T-cell (primary cell): ENCODE measurements at regions not wholly inside any gene's neighbourhood (a gene's known extent, or its start where the extent isn't known, plus 50 kb on each side); places are given as distances from the start of the nearest gene placed in this dataset.
"Not testable (repeated sequence)": the region's sequence is repeated elsewhere in the genome, so short reads cannot be mapped to it uniquely, and the experiment has no call there.

Experiments
- ATAC-seq, 4 experiments: fragments of 200-7000 bp in 3 of 4; fragments of 150-1000 bp in 1 of 4; cut with Tn5 transposase; replicated peaks in 1 of 4; 1 replicate in 3 of 4; 2 replicates in 1 of 4; pipeline ENCODE4 v1.10.0; 2021; ENCODE audit warnings: moderate library complexity in 3 of 4, mild to moderate bottlenecking in 2 of 4, moderate number of reproducible peaks in 1 of 4
- CTCF ChIA-PET, 2 donors: fragments of 300-600 bp; sonication (Branson Sonifier 250); formaldehyde crosslinking; loops; one replicate each; lab custom pipeline; 2022; ENCODE audit warnings: antibody characterized with exemption in 2 of 2; lab: Charles Lee
- POLR2A ChIA-PET, 2 donors: fragments of 300-600 bp; sonication (Branson Sonifier 250); formaldehyde crosslinking; loops; one replicate each; lab custom pipeline; 2022; ENCODE audit warnings: antibody characterized with exemption in 2 of 2; lab: Charles Lee
- DNase-seq, 35 experiments: peaks; one replicate each; pipeline versions ENCODE4 v3.0.0 to v3.0.0-alpha.2; 2013 to 2023
- H3K27ac ChIP-seq: one replicate; pipeline ENCODE4 v1.5.1; 2013; ENCODE audit warnings: low read length
- H3K27me3 ChIP-seq, 2 experiments: replicated peaks in 1 of 2; 1 replicate in 1 of 2; 2 replicates in 1 of 2; pipeline versions ENCODE4 v1.6.1 to v1.7.0; 2013; ENCODE audit warnings: low read length in 1 of 2, mixed read lengths in 1 of 2; ENCODE audit not compliant: control insufficient read depth in 2 of 2, insufficient read depth in 2 of 2; ENCODE audit errors: extremely low read depth in 1 of 2
- H3K36me3 ChIP-seq, 2 donors: 1 replicate in 1 of 2; 2 replicates in 1 of 2; pipeline versions ENCODE4 v1.6.1 to v1.7.0; 2013; ENCODE audit warnings: low read length in 1 of 2; ENCODE audit not compliant: control insufficient read depth in 2 of 2, insufficient read depth in 1 of 2; ENCODE audit errors: extremely low read depth in 1 of 2
- H3K4me1 ChIP-seq, 2 experiments: 1 replicate in 1 of 2; 2 replicates in 1 of 2; pipeline versions ENCODE4 v1.6.1 to v1.7.0; 2013; ENCODE audit warnings: low read length in 2 of 2, mixed read lengths in 1 of 2; ENCODE audit not compliant: insufficient read depth in 2 of 2, control insufficient read depth in 1 of 2; ENCODE audit errors: extremely low read depth in 1 of 2
- H3K4me3 ChIP-seq, 2 donors: 1 replicate in 1 of 2; 2 replicates in 1 of 2; pipeline versions ENCODE4 v1.5.1 to v1.7.0; 2013; ENCODE audit warnings: mild to moderate bottlenecking in 2 of 2, low read length in 1 of 2, moderate library complexity in 1 of 2; ENCODE audit not compliant: control insufficient read depth in 1 of 2; ENCODE audit errors: extremely low read depth in 1 of 2
- H3K9me3 ChIP-seq: 2 replicates; pipeline ENCODE4 v1.7.0; 2013
- H3K27ac Mint-ChIP-seq, 2 donors: one replicate each; pipeline ENCODE4 v1.8.0; 2020 to 2021; ENCODE audit warnings: mild to moderate bottlenecking in 2 of 2, mixed read lengths in 2 of 2
- H3K27me3 Mint-ChIP-seq, 2 donors: one replicate each; pipeline ENCODE4 v1.8.0; 2021 to 2022; ENCODE audit warnings: mixed read lengths in 2 of 2
- H3K36me3 Mint-ChIP-seq: one replicate; pipeline ENCODE4 v1.8.0; 2021; ENCODE audit warnings: mixed read lengths
- H3K4me1 Mint-ChIP-seq, 3 donors: one replicate each; pipeline ENCODE4 v1.8.0; 2020 to 2022; ENCODE audit warnings: mixed read lengths in 3 of 3, mild to moderate bottlenecking in 1 of 3
- H3K4me3 Mint-ChIP-seq, 3 donors: one replicate each; pipeline ENCODE4 v1.8.0; 2020 to 2022; ENCODE audit warnings: mild to moderate bottlenecking in 3 of 3, mixed read lengths in 3 of 3, moderate library complexity in 3 of 3
- H3K9me3 Mint-ChIP-seq, 3 donors: one replicate each; pipeline ENCODE4 v1.8.0; 2020 to 2022; ENCODE audit warnings: mixed read lengths in 3 of 3
- WGBS: methylation state at CpG from one replicate; pipeline ENCODE4 v1.1.5; 2013; ENCODE audit warnings: missing lambda C conversion rate; ENCODE audit not compliant: insufficient coverage; 5-methylcytosine and 5-hydroxymethylcytosine counted together

GRCh38 chr2:92072461-92073035 lies 2798.7 kb upstream of the TEKT4 start:
- peak in 1 of 35 experiments; percentile 1 for DNase-seq
- Mint-ChIP-seq H3K4me1 (no peaks in the 10 kb centered on the region), H3K9me3 (peaks cover 0 to 10% (median 7%) of the 10 kb centered on the region in 3 donors), H3K27me3 (no peaks in the 10 kb centered on the region), H3K36me3 (no peaks in the 10 kb centered on the region), H3K27ac (no peak overlapping the region), H3K4me3 (no peak overlapping the region)
- Histone ChIP-seq H3K27me3 (peaks cover 0 to 2% of the 10 kb centered on the region in 2 experiments), H3K4me1 (no peaks in the 10 kb centered on the region), H3K27ac (no peak overlapping the region), H3K4me3 (no peak overlapping the region), H3K9me3 (no peaks in the 10 kb centered on the region), H3K36me3 (no peaks in the 10 kb centered on the region)
- CTCF ChIA-PET, result no interaction called here
- ATAC-seq, result no peak
- WGBS, result 90% methylated on average over 31 of the region's 37 CpGs
- POLR2A ChIA-PET, result no interaction called here

GRCh38 chr2:92073036-92073814 lies 2798.0 kb upstream of the TEKT4 start:
- Histone ChIP-seq H3K4me1 (no peaks in the 10 kb centered on the region), H3K27ac (no peak overlapping the region), H3K4me3 (no peak overlapping the region), H3K27me3 (peaks cover 0 to 2% of the 10 kb centered on the region in 2 experiments), H3K36me3 (no peaks in the 10 kb centered on the region), H3K9me3 (no peaks in the 10 kb centered on the region)
- H3K4me3 Mint-ChIP-seq, result no peak overlapping the region
- DNase-seq, result no peak
- peaks cover 0 to 11% (median 10%) of the 10 kb centered on the region in 3 donors for H3K9me3 Mint-ChIP-seq
- no peak for ATAC-seq
- ChIA-PET POLR2A (no interaction called here), CTCF (no interaction called here)
- WGBS, result 92% methylated on average over 39 of the region's 60 CpGs
- no peaks in the 10 kb centered on the region for H3K27me3 Mint-ChIP-seq
- H3K27ac Mint-ChIP-seq, result no peak overlapping the region
- no peaks in the 10 kb centered on the region for H3K36me3 Mint-ChIP-seq
- H3K4me1 Mint-ChIP-seq, result no peaks in the 10 kb centered on the region

- peaks cover 0 to 2% of the 10 kb centered on the region in 2 experiments for H3K27me3 ChIP-seq
- no peaks in the 10 kb centered on the region for H3K36me3 Mint-ChIP-seq
- H3K4me3 ChIP-seq, result no peak overlapping the region
- no peaks in the 10 kb centered on the region for H3K4me1 Mint-ChIP-seq
- H3K27ac ChIP-seq, result no peak overlapping the region
- H3K36me3 ChIP-seq, result no peaks in the 10 kb centered on the region
- CTCF ChIA-PET, result no interaction called here
- no peaks in the 10 kb centered on the region for H3K9me3 ChIP-seq
- no peak overlapping the region for H3K4me3 Mint-ChIP-seq
- H3K27me3 Mint-ChIP-seq, result no peaks in the 10 kb centered on the region
- no peak overlapping the region for H3K27ac Mint-ChIP-seq
- WGBS, result 91% methylated on average over 45 of the region's 45 CpGs
- POLR2A ChIA-PET, result no interaction called here
- DNase-seq (no peak), ATAC-seq (no peak)
- H3K9me3 Mint-ChIP-seq, result peaks cover 0 to 18% (median 13%) of the 10 kb centered on the region in 3 donors
- no peaks in the 10 kb centered on the region for H3K4me1 ChIP-seq
Observed at GRCh38 chr2:92073815-92074548, 2797.2 kb upstream of the TEKT4 start.

DNA sequence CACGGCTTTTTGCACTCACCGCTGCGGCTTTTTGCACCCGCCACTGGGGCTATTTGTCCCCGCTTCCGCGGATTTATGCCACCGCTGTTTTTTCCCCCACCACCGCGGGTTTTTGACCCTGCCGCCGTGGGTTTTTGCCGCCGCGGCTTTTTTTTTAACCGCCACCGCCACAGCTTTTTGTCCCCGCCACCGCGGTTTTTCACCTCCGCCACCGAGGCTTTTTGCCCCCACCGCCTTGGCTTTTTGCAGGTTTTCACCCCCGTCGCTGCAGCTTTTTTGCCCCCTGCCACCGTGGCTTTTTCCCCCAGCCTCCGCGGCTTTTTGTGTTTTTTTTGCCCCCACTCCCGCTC lies 2796.7 kb upstream of the TEKT4 start:
- no peaks in the 10 kb centered on the region for H3K27me3 Mint-ChIP-seq
- no peaks in the 10 kb centered on the region for H3K36me3 ChIP-seq
- H3K4me3 Mint-ChIP-seq, result no peak overlapping the region
- peaks cover 2 to 24% (median 13%) of the 10 kb centered on the region in 3 donors for H3K9me3 Mint-ChIP-seq
- H3K27ac Mint-ChIP-seq, result no peak overlapping the region
- 81% methylated on average over 24 of the region's 29 CpGs for WGBS
- ATAC-seq, result no peak
- no peaks in the 10 kb centered on the region for H3K4me1 ChIP-seq
- ChIA-PET CTCF (no interaction called here), POLR2A (no interaction called here)
- H3K9me3 ChIP-seq, result no peaks in the 10 kb centered on the region
- no peak overlapping the region for H3K27ac ChIP-seq
- H3K4me1 Mint-ChIP-seq, result no peaks in the 10 kb centered on the region
- no peak overlapping the region for H3K4me3 ChIP-seq
- H3K36me3 Mint-ChIP-seq, result no peaks in the 10 kb centered on the region
- H3K27me3 ChIP-seq, result peaks cover 0 to 2% of the 10 kb centered on the region in 2 experiments
- no peak for DNase-seq

DNA sequence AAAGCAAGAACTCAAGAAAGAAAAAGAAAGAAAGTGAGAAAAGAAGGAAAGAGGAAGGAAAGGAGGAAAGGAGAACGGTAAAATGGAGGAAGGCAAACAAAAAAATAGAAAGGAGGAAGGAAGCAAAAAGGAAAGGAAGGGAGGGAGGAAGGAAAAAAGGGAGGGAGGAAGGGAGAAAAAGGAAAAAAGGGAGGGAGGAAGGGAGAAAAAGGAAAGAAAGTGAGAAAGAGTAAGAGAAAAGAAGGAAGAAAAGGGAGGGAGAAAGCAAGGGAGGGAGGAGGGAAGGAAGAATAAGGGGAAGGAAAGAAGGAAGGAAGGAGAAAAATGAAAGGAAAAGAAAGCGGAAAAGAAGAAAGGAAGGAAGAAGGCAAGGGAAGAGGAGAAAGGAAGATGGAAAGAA lies 2795.9 kb upstream of the TEKT4 start:
- H3K4me1 ChIP-seq, H3K27me3 ChIP-seq, H3K36me3 ChIP-seq, ATAC-seq, H3K36me3 Mint-ChIP-seq, H3K4me3 Mint-ChIP-seq, H3K4me1 Mint-ChIP-seq, H3K9me3 ChIP-seq, POLR2A ChIA-PET, DNase-seq, H3K4me3 ChIP-seq, CTCF ChIA-PET, H3K27ac Mint-ChIP-seq, H3K27me3 Mint-ChIP-seq, H3K27ac ChIP-seq: not testable (repeated sequence)
- peaks cover 9 to 28% (median 10%) of the 10 kb centered on the region in 3 donors for H3K9me3 Mint-ChIP-seq
- 80% methylated on average over 2 of the region's 2 CpGs for WGBS
